Neural progenitor cell (in vitro differentiated cells): ENCODE measurements at regions not wholly inside any gene's neighbourhood (a gene's known extent, or its start where the extent isn't known, plus 50 kb on each side); places are given as distances from the start of the nearest gene placed in this dataset.
A peak's percentile ranks its signal among the peaks of the same experiment; 100 is the strongest.
"Not testable (repeated sequence)": the region's sequence is repeated elsewhere in the genome, so short reads cannot be mapped to it uniquely, and the experiment has no call there.

Experiments used
- DNase-seq: peaks from one replicate; pipeline ENCODE4 v3.0.0-alpha.2; 2016; ENCODE audit warnings: low spot score
- H2AFZ ChIP-seq: fragments of 200-600 bp; sonication (generic); replicated peaks from 2 replicates; pipeline ENCODE4 v1.6.1; 2016; ENCODE audit warnings: antibody characterized with exemption
- H3F3A ChIP-seq: fragments of 200-600 bp; sonication (generic); 2 replicates; pipeline ENCODE4 v1.6.1; 2016; ENCODE audit warnings: antibody characterized with exemption, low read depth
- H3K27ac ChIP-seq: fragments of 200-600 bp; sonication (generic); 2 replicates; pipeline ENCODE4 v1.5.1; 2016; ENCODE audit warnings: mild to moderate bottlenecking
- H3K27me3 ChIP-seq: fragments of 200-600 bp; sonication (generic); 2 replicates; pipeline ENCODE4 v1.6.1; 2016; ENCODE audit warnings: mild to moderate bottlenecking, moderate library complexity
- H3K36me3 ChIP-seq: fragments of 200-600 bp; sonication (generic); 2 replicates; pipeline ENCODE4 v1.5.1; 2016
- H3K4me1 ChIP-seq: fragments of 200-600 bp; sonication (generic); 2 replicates; pipeline ENCODE4 v1.6.1; 2016; ENCODE audit warnings: mixed run types
- H3K4me2 ChIP-seq: fragments of 200-600 bp; sonication (generic); 2 replicates; pipeline ENCODE4 v1.6.1; 2016
- H3K4me3 ChIP-seq: fragments of 200-600 bp; sonication (generic); 2 replicates; pipeline ENCODE4 v1.5.1; 2016
- H3K79me2 ChIP-seq: fragments of 200-600 bp; sonication (generic); 2 replicates; pipeline ENCODE4 v1.6.1; 2016; ENCODE audit warnings: low read depth
- H3K9ac ChIP-seq: fragments of 200-600 bp; sonication (generic); 2 replicates; pipeline ENCODE4 v1.6.1; 2016
- H3K9me3 ChIP-seq: fragments of 200-600 bp; sonication (generic); 2 replicates; pipeline ENCODE4 v1.5.1; 2016; ENCODE audit warnings: low read depth
- H4K20me1 ChIP-seq: fragments of 200-600 bp; sonication (generic); 2 replicates; pipeline ENCODE4 v1.6.1; 2016; ENCODE audit warnings: low read depth
- H3K27ac Mint-ChIP-seq: 3 replicates; pipeline ENCODE4 v1.8.0; 2021; ENCODE audit warnings: mixed read lengths
- H3K27me3 Mint-ChIP-seq: 2 replicates; pipeline ENCODE4 v1.8.0; 2022; ENCODE audit warnings: low read depth, mild to moderate bottlenecking, inconsistent platforms, moderate library complexity, mixed read lengths; ENCODE audit not compliant: insufficient read depth
- H3K36me3 Mint-ChIP-seq: 3 replicates; pipeline ENCODE4 v1.8.0; 2021; ENCODE audit warnings: mixed read lengths
- H3K4me1 Mint-ChIP-seq: 3 replicates; pipeline ENCODE4 v1.8.0; 2021; ENCODE audit warnings: mixed read lengths
- H3K4me3 Mint-ChIP-seq: 3 replicates; pipeline ENCODE4 v1.8.0; 2021; ENCODE audit warnings: mild to moderate bottlenecking, moderate library complexity, mixed read lengths
- H3K9me3 Mint-ChIP-seq: 3 replicates; pipeline ENCODE4 v1.8.0; 2020; ENCODE audit warnings: mixed read lengths
- EZH2 ChIP-seq: fragments of 200-600 bp; sonication (generic); IDR thresholded peaks from 2 replicates; pipeline ENCODE4 v1.6.1; 2017; ENCODE audit warnings: antibody characterized with exemption, mild to moderate bottlenecking, moderate library complexity
- EZH2phosphoT487 ChIP-seq: fragments of 200-600 bp; sonication (generic); IDR thresholded peaks from 2 replicates; pipeline ENCODE4 v1.6.1; 2017; ENCODE audit warnings: antibody characterized with exemption
- TF ChIP-seq, protein P1 (sequence below): fragments of 200-600 bp; sonication (generic); IDR thresholded peaks from 2 replicates; pipeline ENCODE4 v1.5.1; 2017; ENCODE audit warnings: antibody characterized with exemption, mild to moderate bottlenecking

DNA sequence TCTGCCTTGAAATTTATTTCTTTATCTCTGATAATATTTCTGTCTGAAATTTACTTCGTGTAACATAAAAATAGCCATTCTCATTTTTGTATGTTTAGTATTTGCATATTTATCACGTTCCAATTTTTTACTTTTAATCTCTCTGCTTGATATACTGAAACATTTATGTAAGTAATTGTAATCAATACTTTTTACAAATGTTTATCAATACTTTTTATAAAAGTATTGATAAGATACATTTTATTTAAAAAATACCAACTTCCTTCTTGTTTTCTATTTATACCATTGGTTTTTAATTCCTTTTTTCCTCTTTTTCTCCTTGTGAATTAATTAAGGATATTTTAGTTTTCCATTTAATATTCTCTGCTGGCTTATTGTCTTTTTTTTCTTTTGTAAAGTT, 60.3 kb upstream of the TBL1XR1 start:
- Histone ChIP-seq H3K4me2 (no peak overlapping the region), H3F3A (no peaks in the 10 kb centered on the region), H3K79me2 (no peaks in the 10 kb centered on the region), H3K4me1 (no peaks in the 10 kb centered on the region), H3K27me3 (no peaks in the 10 kb centered on the region), H3K27ac (no peak overlapping the region), H4K20me1 (no peaks in the 10 kb centered on the region), H3K9ac (no peak overlapping the region), H3K9me3 (no peaks in the 10 kb centered on the region), H3K36me3 (no peaks in the 10 kb centered on the region), H3K4me3 (no peak overlapping the region), H2AFZ (no peak overlapping the region)
- Mint-ChIP-seq H3K4me3 (no peak overlapping the region), H3K9me3 (no peaks in the 10 kb centered on the region), H3K27ac (no peak overlapping the region), H3K36me3 (no peaks in the 10 kb centered on the region), H3K27me3 (no peaks in the 10 kb centered on the region), H3K4me1 (no peaks in the 10 kb centered on the region)
- DNase-seq = no peak
- TF ChIP-seq, protein P1, sequence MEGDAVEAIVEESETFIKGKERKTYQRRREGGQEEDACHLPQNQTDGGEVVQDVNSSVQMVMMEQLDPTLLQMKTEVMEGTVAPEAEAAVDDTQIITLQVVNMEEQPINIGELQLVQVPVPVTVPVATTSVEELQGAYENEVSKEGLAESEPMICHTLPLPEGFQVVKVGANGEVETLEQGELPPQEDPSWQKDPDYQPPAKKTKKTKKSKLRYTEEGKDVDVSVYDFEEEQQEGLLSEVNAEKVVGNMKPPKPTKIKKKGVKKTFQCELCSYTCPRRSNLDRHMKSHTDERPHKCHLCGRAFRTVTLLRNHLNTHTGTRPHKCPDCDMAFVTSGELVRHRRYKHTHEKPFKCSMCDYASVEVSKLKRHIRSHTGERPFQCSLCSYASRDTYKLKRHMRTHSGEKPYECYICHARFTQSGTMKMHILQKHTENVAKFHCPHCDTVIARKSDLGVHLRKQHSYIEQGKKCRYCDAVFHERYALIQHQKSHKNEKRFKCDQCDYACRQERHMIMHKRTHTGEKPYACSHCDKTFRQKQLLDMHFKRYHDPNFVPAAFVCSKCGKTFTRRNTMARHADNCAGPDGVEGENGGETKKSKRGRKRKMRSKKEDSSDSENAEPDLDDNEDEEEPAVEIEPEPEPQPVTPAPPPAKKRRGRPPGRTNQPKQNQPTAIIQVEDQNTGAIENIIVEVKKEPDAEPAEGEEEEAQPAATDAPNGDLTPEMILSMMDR = no peak
- TF ChIP-seq EZH2 = no peak

DNA sequence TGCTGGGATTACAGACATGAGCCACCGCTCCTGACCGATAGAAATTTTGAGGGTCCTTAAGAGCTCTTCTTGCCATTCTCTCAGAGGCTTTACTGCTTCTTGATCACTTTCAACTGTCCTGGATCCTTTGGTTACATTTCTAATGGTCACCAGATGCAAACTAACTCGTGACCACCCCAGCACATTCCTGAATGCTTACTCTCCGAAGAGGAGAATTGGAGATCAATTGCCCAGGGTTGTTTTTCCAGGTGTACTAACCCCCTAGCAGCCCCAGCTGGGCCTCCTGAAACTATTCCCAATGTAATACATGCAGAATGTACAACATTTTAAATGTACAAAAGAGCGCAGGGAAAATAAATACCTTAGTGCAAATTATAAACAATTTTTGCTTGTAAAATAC, 65.1 kb upstream of the TBL1XR1 start:
- H3K4me1 ChIP-seq = no peaks in the 10 kb centered on the region
- H3K4me3 ChIP-seq = no peak overlapping the region
- no peaks in the 10 kb centered on the region for H3K4me1 Mint-ChIP-seq
- no peak for TF ChIP-seq EZH2
- TF ChIP-seq, protein P1 = no peak
- TF ChIP-seq EZH2phosphoT487 = no peak
- no peaks in the 10 kb centered on the region for H3K36me3 Mint-ChIP-seq
- no peak for DNase-seq
- H3K27ac ChIP-seq = no peak overlapping the region
- no peak overlapping the region for H3K4me2 ChIP-seq
- H2AFZ ChIP-seq = no peak overlapping the region
- no peaks in the 10 kb centered on the region for H3F3A ChIP-seq
- peaks cover 2% of the 10 kb centered on the region for H3K27me3 Mint-ChIP-seq
- H3K4me3 Mint-ChIP-seq = no peak overlapping the region
- no peaks in the 10 kb centered on the region for H3K79me2 ChIP-seq
- H3K27ac Mint-ChIP-seq = no peak overlapping the region
- H4K20me1 ChIP-seq = no peaks in the 10 kb centered on the region
- H3K9me3 Mint-ChIP-seq = no peaks in the 10 kb centered on the region
- no peak overlapping the region for H3K9ac ChIP-seq
- no peaks in the 10 kb centered on the region for H3K27me3 ChIP-seq
- H3K36me3 ChIP-seq = no peaks in the 10 kb centered on the region
- H3K9me3 ChIP-seq = no peaks in the 10 kb centered on the region

DNA sequence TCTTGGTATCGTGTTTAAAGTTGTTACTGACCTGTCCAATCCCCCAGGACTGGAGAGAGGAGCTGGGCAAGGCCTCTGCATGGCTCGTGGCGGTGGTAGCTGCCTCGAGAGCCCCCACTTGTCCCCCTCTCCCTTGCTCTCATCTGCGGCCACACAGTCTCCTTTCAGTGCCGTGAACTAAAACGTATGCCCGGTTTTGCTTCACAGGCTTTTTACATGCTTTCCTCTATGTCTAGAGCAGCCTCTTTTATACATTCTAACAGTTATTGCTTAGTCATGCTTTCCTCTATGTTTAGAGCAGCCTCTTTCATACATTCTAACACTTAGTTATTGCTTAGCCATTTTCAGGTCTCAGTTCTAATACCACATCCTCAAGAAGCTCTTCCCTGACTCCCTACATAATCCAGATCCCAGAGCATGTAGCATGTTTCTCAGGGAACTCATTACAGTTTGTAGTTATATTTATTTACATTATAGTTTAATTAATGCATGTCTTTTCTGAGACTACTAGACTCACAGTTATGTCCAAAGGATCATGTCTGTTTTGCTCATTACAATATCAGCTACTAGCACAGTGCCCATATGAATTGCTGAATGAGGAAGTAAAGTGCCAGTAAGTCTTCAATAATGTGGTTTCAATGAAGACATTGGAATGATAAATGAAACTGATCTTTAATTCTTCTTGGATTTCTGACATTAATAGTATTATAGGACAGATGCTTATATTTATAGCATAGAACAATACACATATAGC, 66.5 kb upstream of the TBL1XR1 start:
- TF ChIP-seq EZH2 = no peak
- TF ChIP-seq, protein P1 = no peak
- TF ChIP-seq EZH2phosphoT487 = no peak
- Histone ChIP-seq H3K9me3 (no peaks in the 10 kb centered on the region), H3K27ac (no peak overlapping the region), H3K4me3 (no peak overlapping the region), H4K20me1 (no peaks in the 10 kb centered on the region), H3K9ac (no peak overlapping the region), H3K4me1 (no peaks in the 10 kb centered on the region), H3K36me3 (no peaks in the 10 kb centered on the region), H3F3A (no peaks in the 10 kb centered on the region), H3K79me2 (no peaks in the 10 kb centered on the region), H3K27me3 (no peaks in the 10 kb centered on the region), H3K4me2 (no peak overlapping the region), H2AFZ (no peak overlapping the region)
- no peak for DNase-seq
- Mint-ChIP-seq H3K4me3 (no peak overlapping the region), H3K27me3 (peaks cover 6% of the 10 kb centered on the region), H3K36me3 (no peaks in the 10 kb centered on the region), H3K27ac (peak overlapping the region; percentile 14), H3K9me3 (peaks cover 2% of the 10 kb centered on the region), H3K4me1 (no peaks in the 10 kb centered on the region)

DNA sequence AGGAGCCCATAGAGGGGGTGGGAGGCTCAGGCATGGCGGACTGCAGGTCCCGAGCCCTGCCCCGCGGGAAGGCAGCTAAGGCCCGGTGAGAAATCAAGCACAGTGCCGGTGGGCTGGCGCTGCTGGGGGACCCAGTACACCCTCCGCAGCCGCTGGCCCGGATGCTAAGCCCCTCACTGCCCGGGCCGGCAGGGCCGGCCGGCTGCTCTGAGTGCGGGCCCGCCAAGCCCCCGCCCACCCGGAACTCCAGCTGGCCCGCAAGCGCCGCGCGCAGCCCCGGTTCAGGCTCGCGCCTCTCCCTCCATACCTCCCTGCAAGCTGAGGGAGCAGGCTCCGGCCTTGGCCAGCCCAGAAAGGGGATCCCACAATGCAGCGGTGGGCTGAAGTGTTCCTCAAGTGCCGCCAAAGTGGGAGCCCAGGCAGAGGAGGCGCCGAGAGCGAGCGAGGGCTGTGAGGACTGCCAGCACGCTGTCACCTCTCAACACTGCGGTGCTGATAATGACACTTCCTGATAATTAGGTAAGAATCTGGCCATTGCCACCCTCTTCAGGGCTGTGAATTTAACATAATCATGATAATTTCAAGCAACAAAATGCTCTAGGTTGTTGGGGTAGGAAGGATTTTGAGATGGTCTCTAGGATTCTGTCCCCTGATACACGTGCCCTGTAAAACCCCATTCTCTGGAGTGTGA, 74.7 kb upstream of the TBL1XR1 start:
- not testable (repeated sequence) for H3K9ac ChIP-seq, H3K4me3 ChIP-seq, H3K4me1 Mint-ChIP-seq

More for the DNA sequence above, 74.7 kb upstream of the TBL1XR1 start:
- not testable (repeated sequence) for DNase-seq, H4K20me1 ChIP-seq, H3K79me2 ChIP-seq, H3F3A ChIP-seq, H3K36me3 Mint-ChIP-seq, H3K27ac ChIP-seq, H3K36me3 ChIP-seq, H2AFZ ChIP-seq, H3K9me3 ChIP-seq, H3K4me2 ChIP-seq, H3K4me1 ChIP-seq, H3K4me3 Mint-ChIP-seq, H3K27me3 ChIP-seq, H3K27ac Mint-ChIP-seq
- Mint-ChIP-seq H3K9me3 (peaks cover 30% of the 10 kb centered on the region), H3K27me3 (peaks cover 13% of the 10 kb centered on the region)
